K562 (cell line): ENCODE measurements at regions not wholly inside any gene's neighbourhood (a gene's known extent, or its start where the extent isn't known, plus 50 kb on each side); places are given as distances from the start of the nearest gene placed in this dataset.

ENCODE experiments used
- ATAC-seq: fragments of 200-7000 bp; cut with Tn5 transposase; 3 replicates; pipeline ENCODE4 v1.9.1; 2020; ENCODE audit warnings: moderate library complexity
- BruUV-seq: library from RNA; stranded (reverse); fragments of 400-500 nt; replicated peaks from 2 replicates; lab custom pipeline; 2021; lab: Mats Ljungman, UMichigan
- CTCF ChIA-PET: fragments of 300-600 bp; formaldehyde crosslinking; extraction: SDS; loops from one replicate; lab custom pipeline; 2021; ENCODE audit warnings: low intra/inter-chr PET ratio; lab: Yijun Ruan, JAX
- POLR2A ChIA-PET: fragments of 300-600, 350-650 bp; sonication (Branson Sonifier 250); formaldehyde crosslinking; extraction: SDS; loops from one replicate; lab custom pipeline; 2021; ENCODE audit warnings: antibody characterized with exemption, inconsistent platforms; lab: Yijun Ruan, JAX
- DNase-seq, 4 experiments: peaks; one replicate each; pipeline versions ENCODE4 v3.0.0 to v3.0.0-alpha.2; 2011 to 2018; ENCODE audit warnings: low spot score in 3 of 4, mixed read lengths in 3 of 4; ENCODE audit errors: extremely low read depth in 1 of 4
- FAIRE-seq: peaks from 2 replicates; lab custom pipeline; 2011; peaks lifted over from hg19 to GRCh38; lab: Jason Lieb, UNC
- H2AFZ ChIP-seq: 2 replicates; pipeline ENCODE4 v1.6.0; 2011; ENCODE audit warnings: low read depth, low read length, control low read depth, inconsistent platforms
- H3K27ac ChIP-seq: fragments of 200-600 bp; 3 replicates; pipeline ENCODE4 v1.8.0; 2011; ENCODE audit warnings: low read depth, mild to moderate bottlenecking, control low read depth, inconsistent platforms, low read length, moderate library complexity, mixed read lengths; ENCODE audit errors: extremely low read depth
- H3K27me3 ChIP-seq, 2 experiments: fragments of 300-600 bp in 1 of 2; 2 replicates in 1 of 2; 3 replicates in 1 of 2; pipeline versions ENCODE4 v1.6.0 to v1.8.0; 2011; ENCODE audit warnings: inconsistent platforms in 2 of 2, low read length in 2 of 2, mild to moderate bottlenecking in 1 of 2, mixed read lengths in 1 of 2, moderate library complexity in 1 of 2; ENCODE audit not compliant: control insufficient read depth in 2 of 2, insufficient read depth in 2 of 2
- H3K36me3 ChIP-seq: fragments of 300-600 bp; 3 replicates; pipeline ENCODE4 v1.8.0; 2011; ENCODE audit warnings: mild to moderate bottlenecking, low read length, inconsistent platforms; ENCODE audit not compliant: control insufficient read depth, insufficient read depth
- H3K4me1 ChIP-seq, 2 experiments: fragments of 200-600 bp in 1 of 2; replicated peaks in 1 of 2; 2 replicates in 1 of 2; 3 replicates in 1 of 2; pipeline versions ENCODE4 v1.5.1 to v1.8.0; 2011; ENCODE audit warnings: inconsistent platforms in 2 of 2, low read length in 2 of 2, mild to moderate bottlenecking in 1 of 2, mixed read lengths in 1 of 2, moderate library complexity in 1 of 2; ENCODE audit not compliant: control insufficient read depth in 2 of 2, insufficient read depth in 2 of 2
- H3K4me2 ChIP-seq: 2 replicates; pipeline ENCODE4 v1.6.1; 2011; ENCODE audit warnings: low read length, control low read depth, inconsistent platforms, mixed read lengths; ENCODE audit not compliant: insufficient read depth
- H3K4me3 ChIP-seq: fragments of 200-600 bp; sonication (generic), shearing (Covaris generic); 2 replicates; pipeline ENCODE4 v1.5.1; 2016; ENCODE audit warnings: control low read depth, inconsistent platforms
- H3K79me2 ChIP-seq: fragments of 200-600 bp; 3 replicates; pipeline ENCODE4 v1.8.0; 2011; ENCODE audit warnings: low read length, inconsistent platforms; ENCODE audit not compliant: control insufficient read depth, insufficient read depth
- H3K9ac ChIP-seq, 2 experiments: 2 replicates each; pipeline versions ENCODE4 v1.6.0 to v1.6.1; 2011; ENCODE audit warnings: low read depth in 2 of 2, low read length in 2 of 2, control low read depth in 1 of 2, inconsistent platforms in 1 of 2, mild to moderate bottlenecking in 1 of 2, mixed read lengths in 1 of 2; ENCODE audit not compliant: insufficient read depth in 1 of 2
- H3K9me1 ChIP-seq: one replicate; pipeline ENCODE4 v1.6.0; 2011; ENCODE audit warnings: inconsistent platforms, mild to moderate bottlenecking, low read length, moderate library complexity; ENCODE audit not compliant: control insufficient read depth, insufficient read depth
- H3K9me3 ChIP-seq: replicated peaks from 2 replicates; pipeline ENCODE4 v1.5.1; 2011; ENCODE audit warnings: low read depth, low read length, inconsistent platforms; ENCODE audit not compliant: control insufficient read depth, insufficient read depth
- H4K20me1 ChIP-seq: replicated peaks from 2 replicates; pipeline ENCODE4 v1.6.1; 2011; ENCODE audit warnings: low read length, inconsistent platforms, mixed read lengths; ENCODE audit not compliant: control insufficient read depth, insufficient read depth
- RFX7 ChIP-seq: fragments of 250-450 bp; sonication (Bioruptor Pico); IDR thresholded peaks from 2 replicates; pipeline ENCODE4 v1.5.1; 2021; ENCODE audit warnings: mild to moderate bottlenecking
- TRIM24 ChIP-seq, 2 experiments: fragments of 450-650 bp; IDR thresholded peaks; 2 replicates each; pipeline ENCODE4 v1.6.1; 2016
- XRCC4 ChIP-seq: IDR thresholded peaks from one replicate; pipeline ENCODE4 v1.6.1; 2011; ENCODE audit not compliant: insufficient read depth, insufficient read length; ENCODE audit errors: extremely low read depth
- ZNF696 ChIP-seq: fragments of 250-450 bp; sonication (Bioruptor Pico); conservative IDR thresholded peaks from 2 replicates; pipeline ENCODE4 v1.4.0; 2020; ENCODE audit warnings: mild to moderate bottlenecking, moderate library complexity
- ZNF76 ChIP-seq: fragments of 250-450 bp; sonication (Bioruptor Pico); IDR thresholded peaks from 2 replicates; pipeline ENCODE4 v1.4.0; 2020; ENCODE audit warnings: mild to moderate bottlenecking, moderate library complexity, borderline replicate concordance
- WGBS: fragments of 100-300 bp; shearing (Covaris generic); methylation state at CpG from one replicate; pipeline ENCODE4 v1.1.6; 2016; ENCODE audit warnings: low coverage, mixed read lengths; ENCODE audit not compliant: insufficient coverage; ENCODE audit errors: missing lambda C conversion rate; 5-methylcytosine and 5-hydroxymethylcytosine counted together
- in situ Hi-C: fragments of 300-500 bp; cut with MboI; formaldehyde crosslinking; loops from 4 replicates; pipeline ENCODE4 v1.15.0; 2018; ENCODE audit warnings: inconsistent platforms, mixed read lengths
- intact Hi-C: fragments of 100-400 bp; cut with micrococcal nuclease; formaldehyde crosslinking; loops from 2 replicates; pipeline ENCODE4 v1.14.2; 2022
- TF ChIP-seq, protein P1 (sequence below): fragments of 450-650 bp; formaldehyde crosslinking; IDR thresholded peaks from 2 replicates; pipeline ENCODE4 v1.4.0; 2022; ENCODE audit warnings: missing genetic modification characterization

DNA sequence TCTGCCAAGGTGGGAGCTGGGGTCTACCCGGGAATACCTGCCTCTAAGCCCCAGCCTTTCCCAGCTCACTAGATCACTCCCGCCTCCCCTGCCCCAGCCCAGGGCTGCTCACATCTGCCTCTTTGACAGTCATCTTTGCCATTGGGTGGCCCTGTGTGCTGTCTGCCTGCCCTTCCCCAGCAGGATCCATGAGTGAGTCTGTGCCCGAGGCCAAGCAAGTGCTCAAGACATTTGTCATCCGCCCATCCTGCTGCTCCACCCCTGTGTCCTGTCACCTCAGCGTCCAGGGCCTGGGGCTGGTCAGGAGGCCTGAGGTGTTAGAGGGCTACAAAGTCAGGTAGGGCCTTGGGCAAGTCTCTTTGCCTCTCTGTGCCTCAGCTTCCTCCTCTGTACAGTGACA lies 89.4 kb downstream of the LSM3 start:
- no peak; the same call in 2 of the 3 replicates for ATAC-seq
- FAIRE-seq: no peak
- Histone ChIP-seq H3K4me1 (peaks cover 21 to 27% of the 10 kb centered on the region in 2 experiments), H3K4me3 (no peak overlapping the region), H4K20me1 (no peaks in the 10 kb centered on the region), H3K36me3 (no peaks in the 10 kb centered on the region), H2AFZ (peak overlapping the region; percentile 16), H3K27ac (no peak overlapping the region), H3K27me3 (no peaks in the 10 kb centered on the region), H3K79me2 (no peaks in the 10 kb centered on the region), H3K9me3 (no peaks in the 10 kb centered on the region; the same call in 1 of the 2 replicates), H3K9ac (peak overlapping the region in 1 of 2 experiments; percentile 30; a peak in 2 of 4 replicates), H3K4me2 (no peak overlapping the region), H3K9me1 (no peaks in the 10 kb centered on the region)
- TF ChIP-seq XRCC4 (no peak), TRIM24 (IDR thresholded peaks at IDR 0.05) (no peak), RFX7 (CRISPR knock-in tag) (no peak), ZNF696 (CRISPR knock-in tag) (no peak), ZNF76 (CRISPR knock-in tag) (no peak)
- TF ChIP-seq, protein P1, sequence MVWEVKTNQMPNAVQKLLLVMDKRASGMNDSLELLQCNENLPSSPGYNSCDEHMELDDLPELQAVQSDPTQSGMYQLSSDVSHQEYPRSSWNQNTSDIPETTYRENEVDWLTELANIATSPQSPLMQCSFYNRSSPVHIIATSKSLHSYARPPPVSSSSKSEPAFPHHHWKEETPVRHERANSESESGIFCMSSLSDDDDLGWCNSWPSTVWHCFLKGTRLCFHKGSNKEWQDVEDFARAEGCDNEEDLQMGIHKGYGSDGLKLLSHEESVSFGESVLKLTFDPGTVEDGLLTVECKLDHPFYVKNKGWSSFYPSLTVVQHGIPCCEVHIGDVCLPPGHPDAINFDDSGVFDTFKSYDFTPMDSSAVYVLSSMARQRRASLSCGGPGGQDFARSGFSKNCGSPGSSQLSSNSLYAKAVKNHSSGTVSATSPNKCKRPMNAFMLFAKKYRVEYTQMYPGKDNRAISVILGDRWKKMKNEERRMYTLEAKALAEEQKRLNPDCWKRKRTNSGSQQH (CRISPR knock-in tag): no peak
- WGBS: 53% methylated on average over 5 of the region's 5 CpGs
- DNase-seq: no peak
- no TSS peak for BruUV-seq
- ChIA-PET CTCF (no interaction called here), POLR2A (interaction anchor here (0.9 to 1.6 kb wide), 3 partner anchors 8 to 37 kb away, joined by 3 read pairs; no protein-coding TSS in a partner anchor)
- intact Hi-C loops: loop anchor here (10.0 kb wide), 1 partner anchor 373 kb away; no protein-coding TSS in a partner anchor
- in situ Hi-C loops: no loop called here
